Common myeloid progenitor, CD34-positive (primary cell): ENCODE measurements at regions not wholly inside any gene's neighbourhood (a gene's known extent, or its start where the extent isn't known, plus 50 kb on each side); places are given as distances from the start of the nearest gene placed in this dataset.

Source experiments
- CTCF ChIA-PET: fragments of 350-600 bp; sonication (Branson Sonifier 250); formaldehyde crosslinking; loops from one replicate; lab custom pipeline; 2021; ENCODE audit warnings: antibody characterized with exemption; lab: Charles Lee
- POLR2A ChIA-PET: fragments of 350-600 bp; sonication (Branson Sonifier 250); formaldehyde crosslinking; loops from one replicate; lab custom pipeline; 2021; ENCODE audit warnings: antibody characterized with exemption; lab: Charles Lee
- DNase-seq, 3 donors: peaks; one replicate each; pipeline versions ENCODE4 v3.0.0 to v3.0.0-alpha.2; 2013
- H3K27ac ChIP-seq, 2 experiments: 1 replicate in 1 of 2; 2 replicates in 1 of 2; pipeline ENCODE4 v1.7.0; 2013; ENCODE audit warnings: inconsistent platforms in 2 of 2, low read length in 2 of 2, mild to moderate bottlenecking in 2 of 2, low read depth in 1 of 2, moderate library complexity in 1 of 2; ENCODE audit not compliant: severe bottlenecking in 2 of 2, insufficient read depth in 1 of 2, poor library complexity in 1 of 2
- H3K27me3 ChIP-seq, 5 experiments: replicated peaks in 2 of 5; 1 replicate in 3 of 5; 2 replicates in 2 of 5; pipeline versions ENCODE4 v1.6.1 to v1.7.0; 2013; ENCODE audit warnings: low read length in 4 of 5, mild to moderate bottlenecking in 2 of 5, moderate library complexity in 2 of 5, inconsistent platforms in 1 of 5; ENCODE audit not compliant: insufficient read depth in 5 of 5, control insufficient read depth in 4 of 5
- H3K36me3 ChIP-seq, 4 experiments: 1 replicate in 2 of 4; 2 replicates in 2 of 4; pipeline versions ENCODE4 v1.6.1 to v1.7.0; 2013; ENCODE audit warnings: low read length in 3 of 4, control low read depth in 1 of 4, mild to moderate bottlenecking in 1 of 4; ENCODE audit not compliant: control insufficient read depth in 4 of 4, insufficient read depth in 4 of 4
- H3K4me1 ChIP-seq, 4 experiments: 1 replicate in 3 of 4; 2 replicates in 1 of 4; pipeline versions ENCODE4 v1.6.1 to v1.7.1; 2013; ENCODE audit warnings: low read length in 3 of 4, mild to moderate bottlenecking in 3 of 4, control low read depth in 1 of 4, inconsistent platforms in 1 of 4, moderate library complexity in 1 of 4; ENCODE audit not compliant: control insufficient read depth in 4 of 4, insufficient read depth in 4 of 4; ENCODE audit errors: control extremely low read depth in 1 of 4
- H3K4me3 ChIP-seq, 7 experiments: 1 replicate in 4 of 7; 2 replicates in 3 of 7; pipeline versions ENCODE4 v1.5.1 to v1.7.0; 2013; ENCODE audit warnings: mild to moderate bottlenecking in 7 of 7, low read length in 6 of 7, moderate library complexity in 6 of 7, inconsistent platforms in 2 of 7, low read depth in 2 of 7, control low read depth in 1 of 7; ENCODE audit not compliant: insufficient read depth in 4 of 7, control insufficient read depth in 1 of 7; ENCODE audit errors: extremely low read depth in 1 of 7
- H3K9me3 ChIP-seq, 5 experiments: 1 replicate in 4 of 5; 2 replicates in 1 of 5; pipeline versions ENCODE4 v1.6.1 to v1.7.1; 2013; ENCODE audit warnings: low read length in 4 of 5, mild to moderate bottlenecking in 2 of 5, inconsistent platforms in 1 of 5, low read depth in 1 of 5, moderate library complexity in 1 of 5; ENCODE audit not compliant: control insufficient read depth in 4 of 5, insufficient read depth in 2 of 5; ENCODE audit errors: control extremely low read depth in 1 of 5
- WGBS: methylation state at CpG from one replicate; pipeline ENCODE4 v1.1.5; 2013; ENCODE audit not compliant: insufficient coverage; 5-methylcytosine and 5-hydroxymethylcytosine counted together

DNA sequence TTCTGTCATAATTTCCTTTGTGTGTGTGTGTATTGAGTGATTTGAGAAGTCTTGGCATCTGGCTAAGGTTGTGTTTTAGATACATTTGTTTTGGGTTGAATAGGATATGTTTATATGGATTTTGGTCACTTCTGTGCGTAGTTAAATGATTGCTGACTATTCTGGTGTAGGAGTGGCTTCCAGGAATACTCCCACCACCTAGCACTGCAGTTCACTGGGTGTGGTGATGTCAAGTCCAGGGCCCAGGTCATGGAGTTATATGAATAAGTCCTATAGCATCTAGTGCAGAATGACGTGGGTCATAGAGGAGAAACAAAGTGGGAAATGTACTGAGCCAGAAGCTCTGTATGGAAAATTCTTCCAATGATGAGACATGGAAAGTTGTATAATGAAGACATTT, 465.4 kb upstream of the CCL2 start:
- no peaks in the 10 kb centered on the region for H3K4me1 ChIP-seq
- ChIA-PET CTCF (no interaction called here), POLR2A (interaction anchor here (0.7 kb wide), 1 partner anchor 969 kb away, joined by 3 read pairs; no protein-coding TSS in a partner anchor)

DNA sequence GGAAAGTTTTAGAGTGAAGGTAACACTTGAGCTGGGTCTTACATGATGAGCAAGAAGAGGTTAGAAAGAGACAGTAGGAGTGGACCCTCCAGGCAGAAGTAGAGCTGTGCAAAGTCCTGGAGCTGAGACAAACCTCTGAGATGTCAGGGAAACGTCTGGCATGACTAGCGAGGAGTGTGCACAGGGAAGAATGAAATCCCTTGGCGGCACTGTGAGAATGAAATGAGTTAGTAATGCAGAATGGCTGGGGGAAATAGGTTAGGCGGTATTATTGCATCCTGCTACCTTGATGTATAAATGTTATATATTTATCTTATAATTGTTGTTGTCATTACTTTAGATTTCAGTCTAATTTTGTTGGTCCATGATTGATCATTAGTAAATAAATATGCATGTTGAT, 457.9 kb upstream of the CCL2 start:
- Histone ChIP-seq H3K4me1 (no peaks in the 10 kb centered on the region), H3K27me3 (peaks cover 0 to 3% (median 0%) of the 10 kb centered on the region in 5 experiments), H3K9me3 (no peaks in the 10 kb centered on the region), H3K27ac (no peak overlapping the region), H3K36me3 (no peaks in the 10 kb centered on the region), H3K4me3 (no peak overlapping the region)
- 80% methylated on average over 2 of the region's 4 CpGs for WGBS
- DNase-seq: no peak
- ChIA-PET POLR2A (no interaction called here), CTCF (interaction anchor here (0.6 kb wide), 1 partner anchor 57 kb away, joined by 3 read pairs; no protein-coding TSS in a partner anchor)

More for the DNA sequence above, 465.4 kb upstream of the CCL2 start:
- no peaks in the 10 kb centered on the region for H3K36me3 ChIP-seq
- WGBS: 90% methylated on average over 1 of the region's 2 CpGs
- H3K9me3 ChIP-seq: no peaks in the 10 kb centered on the region
- no peaks in the 10 kb centered on the region for H3K27me3 ChIP-seq
- H3K4me3 ChIP-seq: no peak overlapping the region
- no peak for DNase-seq
- no peak overlapping the region for H3K27ac ChIP-seq

GRCh38 chr17:33798308-33798707, 456.8 kb upstream of the CCL2 start:
- Histone ChIP-seq H3K36me3 (no peaks in the 10 kb centered on the region), H3K27ac (no peak overlapping the region), H3K4me3 (no peak overlapping the region), H3K4me1 (peaks cover 0 to 9% (median under 1%) of the 10 kb centered on the region in 4 experiments), H3K9me3 (no peaks in the 10 kb centered on the region), H3K27me3 (peaks cover 0 to 3% (median 0%) of the 10 kb centered on the region in 5 experiments)
- ChIA-PET POLR2A (no interaction called here), CTCF (no interaction called here)
- no peak for DNase-seq
- WGBS: 100% methylated on average over 2 of the region's 5 CpGs

GRCh38 chr17:33802349-33803198, 452.5 kb upstream of the CCL2 start:
- Histone ChIP-seq H3K4me3 (no peak overlapping the region), H3K36me3 (no peaks in the 10 kb centered on the region), H3K27ac (no peak overlapping the region), H3K9me3 (no peaks in the 10 kb centered on the region), H3K4me1 (peaks cover 0 to 32% (median 5%) of the 10 kb centered on the region in 4 experiments), H3K27me3 (peaks cover 0 to 4% (median 0%) of the 10 kb centered on the region in 5 experiments)
- CTCF ChIA-PET: no interaction called here
- DNase-seq: peak in 1 of 3 donors; percentile 7
- POLR2A ChIA-PET: no interaction called here
- WGBS: 90% methylated on average over 9 of the region's 10 CpGs

- Histone ChIP-seq H3K27ac (no peak overlapping the region), H3K4me1 (peaks cover 0 to 32% (median 5%) of the 10 kb centered on the region in 4 experiments), H3K36me3 (no peaks in the 10 kb centered on the region), H3K9me3 (no peaks in the 10 kb centered on the region), H3K27me3 (peaks cover 0 to 4% (median 0%) of the 10 kb centered on the region in 5 experiments), H3K4me3 (no peak overlapping the region)
- POLR2A ChIA-PET: no interaction called here
- 0% methylated on average over 1 of the region's 2 CpGs for WGBS
- DNase-seq: peak in 1 of 3 donors; percentile 2
- CTCF ChIA-PET: no interaction called here
Measured at GRCh38 chr17:33803199-33803685, 451.8 kb upstream of the CCL2 start.

GRCh38 chr17:33803686-33804085, 451.4 kb upstream of the CCL2 start:
- Histone ChIP-seq H3K27ac (no peak overlapping the region), H3K4me3 (no peak overlapping the region), H3K36me3 (no peaks in the 10 kb centered on the region), H3K27me3 (peaks cover 0 to 4% (median 0%) of the 10 kb centered on the region in 5 experiments), H3K9me3 (no peaks in the 10 kb centered on the region), H3K4me1 (peaks cover 0 to 32% (median 5%) of the 10 kb centered on the region in 4 experiments)
- ChIA-PET POLR2A (no interaction called here), CTCF (interaction anchor here (1.0 kb wide), 1 partner anchor 25 kb away, joined by 3 read pairs; no protein-coding TSS in a partner anchor)
- WGBS: no CpG with 5 or more reads among the region's 2 CpGs
- DNase-seq: peak in 1 of 3 donors; percentile 31

DNA sequence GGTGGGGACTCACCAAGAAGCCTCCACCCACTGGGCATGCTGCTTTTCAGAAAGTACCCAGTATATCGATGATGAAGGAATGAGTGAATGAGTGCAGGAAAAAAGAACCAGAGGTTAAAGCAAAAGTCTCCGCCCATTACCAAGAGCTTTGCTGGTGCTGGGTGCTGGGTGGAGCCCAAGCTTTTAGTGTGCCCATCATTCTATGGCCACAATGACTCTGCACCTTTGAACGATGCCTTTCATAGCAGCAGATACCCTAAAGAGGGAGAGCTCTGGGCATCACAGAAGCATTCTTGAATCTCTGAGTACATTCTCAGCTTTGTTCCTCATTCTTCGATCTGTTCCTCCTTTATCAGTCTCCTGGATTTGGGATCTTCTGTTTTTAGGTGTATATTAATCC, 450.7 kb upstream of the CCL2 start:
- Histone ChIP-seq H3K27ac (no peak overlapping the region), H3K9me3 (no peaks in the 10 kb centered on the region), H3K36me3 (no peaks in the 10 kb centered on the region), H3K4me1 (peaks cover 0 to 32% (median 5%) of the 10 kb centered on the region in 4 experiments), H3K4me3 (no peak overlapping the region), H3K27me3 (peaks cover 0 to 4% (median 0%) of the 10 kb centered on the region in 5 experiments)
- WGBS: 0% methylated on average over 2 of the region's 4 CpGs
- DNase-seq: peak; percentile 45 to 89 (median 78)
- ChIA-PET POLR2A (interaction anchor here (0.7 kb wide), 1 partner anchor 352 kb away, joined by 3 read pairs; no protein-coding TSS in a partner anchor), CTCF (interaction anchor here (0.7 to 1.0 kb wide), 2 partner anchors 25 to 743 kb away, joined by 3 to 4 read pairs; no protein-coding TSS in a partner anchor)
